GM18498 (cell line): ENCODE measurements at regions not wholly inside any gene's neighbourhood (a gene's known extent, or its start where the extent isn't known, plus 50 kb on each side); places are given as distances from the start of the nearest gene placed in this dataset.

Source experiments
- ATAC-seq: cut with Tn5 transposase; IDR thresholded peaks from one replicate; pipeline ENCODE4 v1.9.1; 2021; ENCODE audit warnings: mild to moderate bottlenecking, moderate library complexity; ENCODE audit not compliant: unreplicated experiment

DNA sequence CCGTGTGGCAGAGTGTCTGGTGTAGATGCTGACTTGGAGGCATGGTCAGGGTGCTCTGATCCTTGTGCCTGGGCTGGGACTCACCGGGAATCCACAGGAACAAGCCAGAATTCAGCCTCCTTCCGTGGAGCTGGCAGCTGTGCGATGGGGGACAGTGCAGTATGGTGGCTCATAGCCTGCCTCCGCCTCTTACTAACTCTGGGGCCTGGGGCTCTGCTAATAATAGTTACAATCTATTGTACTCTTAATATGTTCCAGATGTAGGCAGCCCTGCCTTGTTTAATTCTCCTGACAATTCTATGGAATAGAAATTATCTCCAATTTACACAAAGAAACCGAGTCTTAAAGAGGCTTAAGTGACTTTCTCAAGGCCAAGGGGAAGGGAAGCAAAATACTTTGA is 77.6 kb downstream of the PCDH1 start:
- ATAC-seq = no peak

- ATAC-seq = no peak
Observed at GRCh38 chr5:141799507-141800167, 78.6 kb downstream of the PCDH1 start.

DNA sequence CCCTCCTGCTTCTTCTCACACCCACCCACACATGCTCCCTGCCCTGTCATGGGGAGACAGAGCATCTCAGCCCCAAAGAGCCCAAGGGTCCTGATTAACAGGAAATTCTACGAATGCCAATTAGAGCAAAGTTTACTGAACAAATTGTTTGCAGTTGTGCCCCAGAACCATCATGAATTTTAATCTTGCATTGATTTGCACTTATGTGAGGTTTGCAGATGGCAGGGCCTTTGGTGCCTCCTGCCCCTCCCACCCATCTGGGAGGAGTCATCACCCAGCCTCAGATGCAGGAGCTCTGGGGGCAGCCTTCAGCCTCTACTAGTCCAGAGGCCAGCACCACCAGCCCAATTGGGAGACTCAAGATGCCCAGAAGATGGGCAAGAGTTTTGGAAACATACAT is 80.8 kb downstream of the PCDH1 start:
- ATAC-seq = no peak

DNA sequence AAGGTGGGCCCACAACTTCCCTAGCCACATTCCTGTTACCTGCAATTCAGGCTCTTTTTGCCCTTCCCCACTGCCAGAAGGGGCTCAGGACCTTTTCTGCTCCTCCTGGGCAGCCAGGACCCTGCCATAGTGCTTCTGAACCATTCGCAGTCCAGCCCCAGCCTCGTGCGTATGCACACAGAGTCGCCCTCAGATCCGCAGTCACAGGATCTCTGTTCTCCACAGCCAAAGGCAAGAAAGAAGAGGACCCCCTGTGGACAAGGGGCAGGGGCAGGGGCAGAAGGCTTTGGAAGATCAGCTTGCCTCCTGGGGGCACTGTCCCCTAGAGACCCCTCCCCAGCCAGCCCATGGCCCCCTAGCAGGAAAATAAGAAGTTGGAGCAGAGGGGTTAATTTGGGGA is 82.8 kb downstream of the PCDH1 start:
- ATAC-seq = no peak

DNA sequence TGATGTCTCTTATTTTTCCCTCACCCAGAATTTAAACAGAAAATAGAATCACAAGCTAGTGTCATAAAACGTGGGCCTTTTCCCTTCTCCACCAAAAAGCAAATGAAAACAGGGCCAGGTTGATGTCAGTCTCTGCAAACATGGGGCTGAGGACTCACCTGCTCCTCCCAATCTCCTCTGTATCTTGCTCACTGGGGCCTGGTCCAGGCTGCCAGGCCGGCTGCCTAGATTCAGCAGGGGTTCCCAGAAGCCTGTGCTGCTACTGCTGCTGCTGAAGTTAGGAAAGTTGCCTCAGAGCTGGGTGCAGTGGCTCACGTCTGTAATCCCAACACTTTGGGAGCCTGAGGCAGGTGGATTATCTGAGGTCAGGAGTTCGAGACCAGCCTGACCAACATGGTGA is 84.3 kb downstream of the PCDH1 start:
- ATAC-seq = no peak

DNA sequence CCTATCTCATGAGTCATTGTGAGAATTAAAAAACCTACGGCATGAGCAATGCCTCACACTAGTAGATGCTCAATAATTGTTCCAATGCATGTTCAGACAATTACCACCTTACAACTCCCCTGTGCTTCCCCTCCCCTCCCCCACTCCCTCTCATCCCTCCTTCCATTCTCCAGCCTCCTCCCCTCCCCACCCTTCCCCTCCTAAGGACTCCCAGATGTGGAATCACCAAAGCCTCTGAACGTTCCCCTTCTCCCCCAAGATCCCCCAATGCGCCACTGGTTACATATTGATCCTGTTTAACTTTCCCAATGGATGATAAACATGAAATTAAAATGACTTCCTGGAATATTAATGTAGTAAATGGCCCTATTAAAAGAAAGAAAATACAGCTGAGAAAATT is 84.8 kb downstream of the PCDH1 start:
- ATAC-seq = no peak

- ATAC-seq = no peak
Observed at GRCh38 chr5:141790630-141791029, 87.6 kb downstream of the PCDH1 start.

- no peak for ATAC-seq
Observed at GRCh38 chr5:141789330-141789729, 88.9 kb downstream of the PCDH1 start.

GRCh38 chr5:141788296-141788970 is 89.8 kb downstream of the PCDH1 start:
- ATAC-seq = no peak

DNA sequence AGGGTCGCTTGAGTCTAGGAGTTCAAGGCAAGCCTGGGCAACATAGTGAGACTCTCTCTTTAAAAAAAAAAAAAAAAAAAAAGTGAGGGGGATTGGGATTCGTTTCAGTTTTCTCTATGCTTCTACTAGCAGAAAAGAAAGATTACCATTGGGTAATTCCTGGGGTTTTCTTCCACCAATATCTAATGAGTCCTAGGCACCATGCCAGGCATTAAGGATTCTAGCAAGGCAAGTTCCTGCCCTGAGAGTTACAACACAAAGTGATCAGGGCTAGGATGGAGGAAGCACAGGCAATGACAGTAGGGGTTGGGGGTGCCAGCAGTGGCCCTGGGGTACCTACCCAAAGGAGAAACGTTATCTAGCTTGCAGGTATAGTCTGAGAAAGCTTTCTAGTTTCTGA is 90.8 kb downstream of the PCDH1 start:
- ATAC-seq = no peak

- ATAC-seq = no peak
Observed at GRCh38 chr5:141786700-141787099, 91.5 kb downstream of the PCDH1 start.

GRCh38 chr5:141785711-141786110 is 92.5 kb downstream of the PCDH1 start:
- no peak for ATAC-seq

- no peak for ATAC-seq
Observed at GRCh38 chr5:141785135-141785534, 93.1 kb downstream of the PCDH1 start.

- ATAC-seq = no peak
Observed at GRCh38 chr5:141784529-141784928, 93.7 kb downstream of the PCDH1 start.

GRCh38 chr5:141783947-141784296 is 94.3 kb downstream of the PCDH1 start:
- ATAC-seq = no peak

DNA sequence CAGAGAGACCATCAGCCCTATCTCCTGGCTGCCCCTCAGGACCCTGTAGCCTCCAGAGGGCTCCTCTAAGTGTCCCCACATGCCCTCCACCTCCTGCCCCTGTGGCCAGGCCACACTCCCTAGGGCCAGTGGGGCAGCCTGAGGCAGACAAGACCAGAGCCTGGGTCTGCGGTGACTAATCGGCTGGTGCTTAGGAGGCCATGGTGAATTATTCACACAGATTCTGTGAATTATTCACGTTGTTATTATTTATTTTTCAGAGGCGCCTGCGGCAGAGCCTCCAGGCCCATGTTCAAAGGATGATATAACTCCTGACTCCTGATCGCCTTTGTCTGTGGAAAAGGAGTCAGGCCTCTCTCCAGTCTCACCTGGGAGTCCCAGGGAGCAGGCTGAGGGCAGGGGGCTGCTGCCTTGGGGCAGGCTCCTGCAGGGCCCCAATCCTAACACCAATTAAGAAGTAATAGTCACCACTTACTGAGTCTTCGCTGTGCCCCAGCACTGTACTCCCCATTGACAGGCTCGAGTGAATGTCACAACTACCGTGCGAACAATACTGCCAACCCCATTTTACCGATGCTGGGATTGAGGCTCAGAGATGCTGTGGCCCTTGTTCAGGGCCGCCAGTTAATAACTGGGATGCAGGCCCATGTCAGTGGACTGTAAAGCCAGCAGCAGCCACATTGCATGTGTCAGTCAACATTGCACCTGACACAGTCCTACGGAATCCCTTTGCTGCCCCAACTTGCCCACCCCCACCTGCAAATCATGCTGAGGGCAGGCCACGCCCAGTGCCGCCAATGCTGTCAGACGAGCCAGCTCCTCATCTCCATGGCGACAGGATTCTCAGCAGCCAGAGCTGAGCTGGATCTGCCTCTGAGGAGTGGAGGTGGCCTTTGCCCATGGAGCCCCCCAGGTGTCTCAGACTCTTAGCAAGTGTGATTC is 94.9 kb downstream of the PCDH1 start:
- no peak for ATAC-seq

DNA sequence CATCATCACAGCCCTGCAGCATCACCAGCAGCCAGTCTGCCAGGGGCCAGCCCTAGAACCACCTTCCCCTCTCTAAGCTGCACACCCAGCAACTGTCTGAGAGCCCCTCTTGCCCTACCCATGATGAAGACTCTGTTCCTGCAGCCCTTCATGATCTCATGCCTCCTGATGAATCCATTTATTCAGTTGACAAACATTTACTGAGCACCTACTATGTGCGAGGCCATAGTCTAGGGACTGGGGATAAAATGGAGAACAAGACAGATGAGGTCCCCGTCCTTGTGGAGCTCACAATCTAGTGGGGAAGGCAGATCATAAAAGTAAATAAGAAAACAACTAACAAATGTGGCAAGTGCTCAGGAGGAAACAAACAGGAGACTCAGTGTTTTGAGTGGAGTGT is 96.3 kb downstream of the PCDH1 start:
- no peak for ATAC-seq

DNA sequence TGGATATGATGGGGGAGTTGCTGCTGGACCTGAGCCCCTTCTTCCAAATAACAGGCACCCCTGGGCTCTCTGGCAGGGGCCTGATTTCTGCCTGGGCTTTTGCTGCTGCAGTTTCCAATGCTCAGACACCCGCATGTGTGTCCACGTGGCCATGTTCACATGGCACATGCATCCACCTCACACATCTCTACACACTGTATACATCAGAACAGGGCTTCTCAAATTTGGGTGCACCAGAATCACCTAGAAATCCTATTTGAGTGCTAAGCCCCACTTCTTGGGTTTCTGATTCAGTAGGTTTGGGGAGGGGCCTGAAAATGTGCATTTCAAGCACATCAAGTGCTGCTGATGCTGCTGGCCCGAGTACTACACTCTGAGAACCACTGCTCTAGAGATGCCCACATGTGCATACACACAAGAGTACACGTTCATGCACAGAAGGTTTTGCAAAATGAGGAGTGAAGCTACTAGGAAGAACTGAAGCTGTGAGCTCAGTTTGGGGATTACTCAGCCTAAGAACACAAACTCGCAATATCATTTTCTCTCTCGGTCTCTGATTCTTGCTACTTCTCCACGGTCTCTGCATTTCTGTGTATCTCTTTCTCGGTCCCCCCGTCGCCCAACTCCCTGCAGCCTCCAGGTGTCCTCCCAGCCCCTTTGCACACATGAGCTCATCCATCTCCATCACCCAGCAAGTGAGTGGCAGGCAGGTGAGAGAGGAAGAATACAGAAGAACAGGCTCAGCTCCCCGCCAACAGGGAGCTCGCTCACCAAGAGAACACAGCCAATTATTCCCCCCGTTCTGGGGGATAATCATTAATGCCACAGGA is 97.0 kb downstream of the PCDH1 start:
- no peak for ATAC-seq

DNA sequence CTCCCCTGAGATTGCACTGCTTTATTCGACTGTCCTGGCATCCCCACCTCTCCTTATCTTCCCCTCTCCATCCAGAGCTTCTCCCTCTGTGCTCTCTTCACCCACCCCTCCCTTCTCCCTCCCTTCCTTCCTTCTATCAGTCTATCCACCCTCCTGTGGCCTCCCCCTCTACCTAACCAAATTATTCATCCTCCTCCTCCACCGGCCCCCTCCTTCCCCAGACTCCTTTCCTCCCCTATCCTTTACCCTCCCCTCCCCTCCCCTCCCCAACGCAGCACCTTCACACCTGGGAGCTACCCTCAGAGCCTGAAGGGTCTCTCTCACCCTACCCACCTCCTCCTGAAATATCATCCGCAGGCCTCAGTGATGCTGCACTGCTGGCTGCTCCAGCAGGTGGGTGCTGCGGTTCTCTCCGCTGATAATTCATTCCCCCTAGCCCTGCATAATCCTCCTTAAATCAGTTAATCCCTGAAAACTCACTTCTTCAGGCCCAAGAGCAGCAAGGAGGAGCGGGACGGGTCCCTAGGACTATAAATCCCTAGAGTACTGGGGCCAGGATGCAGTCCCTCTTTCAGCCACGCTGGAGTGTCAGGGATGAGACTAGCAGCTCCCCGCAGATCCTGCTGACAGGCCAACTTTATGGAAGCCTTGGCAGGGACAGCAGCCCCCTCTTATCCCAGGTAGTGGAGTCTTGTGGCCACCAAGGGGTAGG is 97.8 kb downstream of the PCDH1 start:
- ATAC-seq = no peak

DNA sequence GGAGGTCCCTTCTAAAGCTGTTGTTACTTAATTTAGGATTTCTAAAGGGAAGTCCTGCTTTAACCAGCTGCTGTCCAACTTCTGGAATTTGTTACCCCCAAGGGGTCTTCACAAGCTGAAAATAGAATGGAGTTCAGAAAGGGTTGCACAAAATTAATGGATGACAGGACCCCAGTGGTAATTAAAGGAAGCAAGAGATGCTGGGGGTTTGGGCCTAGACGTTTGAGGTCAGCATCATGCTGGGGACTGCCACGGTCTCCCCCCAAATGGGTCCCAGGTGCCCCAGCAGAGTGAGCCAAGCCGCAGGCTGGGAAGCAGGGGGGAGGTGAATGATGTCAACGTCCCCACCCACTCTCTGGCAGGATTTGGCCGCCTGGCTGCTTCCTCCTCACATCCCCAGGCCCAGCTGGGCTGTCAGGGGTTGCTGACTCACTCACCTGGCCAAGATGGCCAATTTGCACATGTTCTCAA is 97.5 kb upstream of the ARAP3 start:
- no peak for ATAC-seq
